ENCODE measurements at regions not wholly inside any gene's neighbourhood (a gene's known extent, or its start where the extent isn't known, plus 50 kb on each side); places are given as distances from the start of the nearest gene placed in this dataset.

- TF ChIP-seq POLR2AphosphoS5 (IDR thresholded peaks at IDR 0.05) (no peak), CTCF (IDR thresholded peaks at IDR 0.05) (no peak), POLR2A (IDR thresholded peaks at IDR 0.05) (no peak)
These were observed 1035.6 kb downstream of the VRK1 start for GRCh38 chr14:97832776-97833175.

Data from prostate gland (tissue), 2 donors.